HG03060 (cell line): ENCODE measurements at regions not wholly inside any gene's neighbourhood (a gene's known extent, or its start where the extent isn't known, plus 50 kb on each side); places are given as distances from the start of the nearest gene placed in this dataset.
"Not testable (repeated sequence)": the region's sequence is repeated elsewhere in the genome, so short reads cannot be mapped to it uniquely, and the experiment has no call there.

Experiments used
- ATAC-seq: cut with Tn5 transposase; IDR thresholded peaks from one replicate; pipeline ENCODE4 v1.9.1; 2021; ENCODE audit warnings: low read depth, moderate number of reproducible peaks; ENCODE audit not compliant: unreplicated experiment

- no peak for ATAC-seq
These were observed 172.3 kb downstream of the RTP5 start for GRCh38 chr2:242041816-242042215.

DNA sequence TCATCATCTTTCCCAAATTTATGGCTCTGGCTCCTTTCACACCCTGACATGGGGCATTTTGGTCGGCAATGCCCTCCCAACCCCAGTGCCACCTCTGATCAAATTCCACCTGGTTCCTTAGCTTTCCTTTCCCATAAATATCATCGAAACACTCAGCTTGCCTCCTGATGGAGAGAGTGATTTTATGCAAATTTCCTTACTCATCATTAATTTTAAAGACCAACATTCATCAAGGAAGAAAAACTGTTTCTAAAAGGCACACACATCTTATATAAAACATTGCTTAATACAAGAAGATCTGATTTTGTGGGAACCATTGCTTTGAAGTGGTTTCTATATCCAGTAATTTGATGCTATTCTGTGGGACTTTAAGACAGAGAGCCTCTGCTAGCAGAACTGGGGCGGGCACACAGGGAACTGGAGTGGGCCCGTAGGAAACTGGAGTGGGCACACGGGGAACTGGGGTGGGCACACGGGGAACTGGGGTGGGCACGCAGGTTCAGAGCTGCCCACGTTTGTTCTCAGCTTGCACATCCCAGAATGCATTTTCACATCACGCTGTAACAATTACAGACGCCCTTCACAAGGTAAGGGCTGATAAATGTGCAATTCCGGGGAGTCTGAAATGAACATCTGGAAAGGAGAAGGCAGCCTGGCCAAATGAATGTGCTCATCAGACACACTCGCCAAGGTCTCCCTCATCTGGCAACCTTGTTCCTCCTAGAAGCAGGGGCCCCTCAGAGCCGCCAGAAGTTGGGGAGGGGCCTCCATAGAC is 174.2 kb downstream of the RTP5 start:
- no peak for ATAC-seq

DNA sequence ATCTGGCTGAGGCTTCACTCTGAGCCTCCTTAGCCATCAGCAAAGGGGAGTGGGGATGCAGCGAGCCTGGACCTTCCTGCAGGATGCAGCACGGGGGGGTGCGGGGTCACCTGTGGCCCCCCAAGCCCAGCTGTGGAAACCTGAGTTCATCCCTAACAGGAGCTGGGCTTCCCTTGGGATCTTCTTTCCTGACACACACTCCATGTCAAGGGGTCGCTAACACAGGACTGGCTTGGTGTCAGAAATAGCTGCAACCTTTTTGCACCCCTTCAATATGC is 174.7 kb downstream of the RTP5 start:
- ATAC-seq: no peak

DNA sequence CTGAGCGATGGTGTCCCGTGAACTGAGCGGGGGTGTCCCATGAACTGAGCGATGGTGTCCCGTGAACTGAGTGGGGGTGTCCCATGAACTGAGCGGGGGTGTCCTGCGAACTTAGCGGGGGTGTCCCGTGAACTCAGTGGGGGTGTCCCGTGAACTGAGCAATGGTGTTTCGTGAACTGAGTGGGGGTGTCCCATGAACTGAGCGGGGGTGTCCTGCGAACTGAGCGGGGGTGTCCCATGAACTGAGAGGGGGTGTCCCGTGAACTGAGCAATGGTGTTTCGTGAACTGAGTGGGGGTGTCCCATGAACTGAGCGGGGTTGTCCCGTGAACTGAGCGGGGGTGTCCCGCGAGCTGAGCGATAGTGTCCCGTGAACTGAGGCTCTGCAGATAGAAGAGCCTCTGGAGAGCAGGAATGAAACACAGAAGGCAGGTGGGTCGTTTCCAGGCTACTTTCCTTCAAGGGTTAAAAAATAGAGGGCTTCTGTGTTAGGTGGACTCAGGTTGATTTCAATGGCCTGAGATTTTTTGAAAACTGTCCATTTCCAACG is 176.1 kb downstream of the RTP5 start:
- ATAC-seq: not testable (repeated sequence)

DNA sequence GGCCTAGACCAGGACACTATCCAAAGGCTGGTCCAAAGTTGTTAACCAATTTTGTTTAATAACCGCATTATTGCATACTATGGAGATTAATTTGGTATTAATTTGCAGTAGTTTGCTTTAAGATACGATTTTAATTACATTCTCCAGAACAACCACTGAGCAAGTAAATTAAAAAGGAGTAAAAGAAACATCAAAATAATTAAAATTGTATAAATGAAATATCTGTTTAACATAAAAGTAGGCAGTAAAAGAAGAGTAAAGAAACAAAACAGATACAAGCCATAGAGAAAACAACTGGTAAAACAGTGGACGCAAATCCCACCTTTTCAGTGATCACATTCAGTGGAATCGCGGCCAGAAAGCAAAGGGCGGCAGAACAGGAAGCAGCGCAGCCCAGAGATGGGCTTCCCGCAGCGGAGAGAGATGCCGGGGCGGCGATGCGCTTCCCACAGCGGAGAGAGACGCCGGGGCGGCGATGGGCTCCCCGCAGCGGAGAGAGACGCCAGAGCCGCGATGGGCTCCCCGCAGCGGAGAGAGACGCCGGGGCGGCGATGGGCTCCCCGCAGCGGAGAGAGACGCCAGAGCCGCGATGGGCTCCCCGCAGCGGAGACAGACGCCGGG is 176.8 kb downstream of the RTP5 start:
- no peak for ATAC-seq

DNA sequence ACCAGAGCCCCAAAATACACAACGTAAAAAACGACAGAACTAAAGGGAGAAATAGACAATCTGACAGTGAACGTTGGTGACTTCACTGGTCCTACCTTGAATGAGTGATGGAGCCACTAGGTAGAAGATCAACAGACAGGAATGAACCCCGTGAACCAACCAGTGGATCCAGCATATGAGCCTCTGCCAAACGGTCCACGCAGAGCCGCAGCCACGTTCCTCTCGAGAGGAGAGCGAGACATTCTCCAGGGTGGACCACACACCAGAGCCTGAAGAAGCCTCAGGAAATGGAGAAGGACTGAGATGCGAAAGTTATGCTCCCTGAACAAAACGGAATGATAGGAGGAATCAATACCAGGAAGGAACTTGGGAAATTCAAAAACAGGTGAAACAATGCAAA is 178.4 kb downstream of the RTP5 start:
- no peak for ATAC-seq

DNA sequence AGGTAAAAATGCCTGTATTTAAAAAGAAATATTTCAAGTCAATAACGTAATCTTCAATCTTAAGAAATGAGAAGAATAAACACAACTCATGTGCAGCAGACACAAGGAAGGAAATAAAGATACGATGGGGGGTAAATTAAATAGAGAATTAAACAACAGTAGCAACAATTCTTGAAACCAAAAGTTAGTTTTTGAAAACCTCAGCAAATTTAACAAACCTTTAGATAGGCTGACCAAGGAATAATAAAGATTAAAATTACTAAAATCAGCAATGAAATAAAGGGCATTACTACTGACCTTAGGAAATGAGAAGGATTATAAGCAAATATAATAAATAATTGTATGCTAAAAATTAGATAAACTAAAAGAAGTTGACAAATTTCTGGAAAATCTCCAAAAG is 178.9 kb downstream of the RTP5 start:
- ATAC-seq: no peak

- ATAC-seq: not testable (repeated sequence)
These were observed 180.0 kb downstream of the RTP5 start for GRCh38 chr2:242049492-242049891.

GRCh38 chr2:242051463-242051862 is 181.9 kb downstream of the RTP5 start:
- no peak for ATAC-seq

DNA sequence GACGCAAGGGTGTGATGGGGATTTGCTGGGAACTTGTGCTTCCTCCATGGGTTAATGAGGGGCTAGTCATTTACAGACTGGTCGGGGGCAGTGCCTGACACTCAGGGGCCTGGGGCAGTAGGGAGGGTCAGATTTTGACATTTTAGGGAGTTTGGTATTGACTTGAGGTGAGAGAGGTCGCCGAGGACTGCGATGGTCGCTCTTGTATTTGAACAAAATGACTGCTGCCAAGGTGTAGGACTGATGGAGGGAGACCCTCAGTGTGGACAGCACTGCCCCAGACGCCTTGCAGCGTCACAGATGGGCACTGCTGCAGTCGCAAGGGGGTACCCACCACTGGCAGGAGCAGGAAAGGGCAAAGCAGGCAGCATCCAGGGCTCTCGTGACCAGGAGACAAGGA is 182.9 kb downstream of the RTP5 start:
- ATAC-seq: no peak

- ATAC-seq: no peak
These were observed 184.4 kb downstream of the RTP5 start for GRCh38 chr2:242053921-242054320.

- ATAC-seq: no peak
These were observed 184.9 kb downstream of the RTP5 start for GRCh38 chr2:242054406-242054805.

DNA sequence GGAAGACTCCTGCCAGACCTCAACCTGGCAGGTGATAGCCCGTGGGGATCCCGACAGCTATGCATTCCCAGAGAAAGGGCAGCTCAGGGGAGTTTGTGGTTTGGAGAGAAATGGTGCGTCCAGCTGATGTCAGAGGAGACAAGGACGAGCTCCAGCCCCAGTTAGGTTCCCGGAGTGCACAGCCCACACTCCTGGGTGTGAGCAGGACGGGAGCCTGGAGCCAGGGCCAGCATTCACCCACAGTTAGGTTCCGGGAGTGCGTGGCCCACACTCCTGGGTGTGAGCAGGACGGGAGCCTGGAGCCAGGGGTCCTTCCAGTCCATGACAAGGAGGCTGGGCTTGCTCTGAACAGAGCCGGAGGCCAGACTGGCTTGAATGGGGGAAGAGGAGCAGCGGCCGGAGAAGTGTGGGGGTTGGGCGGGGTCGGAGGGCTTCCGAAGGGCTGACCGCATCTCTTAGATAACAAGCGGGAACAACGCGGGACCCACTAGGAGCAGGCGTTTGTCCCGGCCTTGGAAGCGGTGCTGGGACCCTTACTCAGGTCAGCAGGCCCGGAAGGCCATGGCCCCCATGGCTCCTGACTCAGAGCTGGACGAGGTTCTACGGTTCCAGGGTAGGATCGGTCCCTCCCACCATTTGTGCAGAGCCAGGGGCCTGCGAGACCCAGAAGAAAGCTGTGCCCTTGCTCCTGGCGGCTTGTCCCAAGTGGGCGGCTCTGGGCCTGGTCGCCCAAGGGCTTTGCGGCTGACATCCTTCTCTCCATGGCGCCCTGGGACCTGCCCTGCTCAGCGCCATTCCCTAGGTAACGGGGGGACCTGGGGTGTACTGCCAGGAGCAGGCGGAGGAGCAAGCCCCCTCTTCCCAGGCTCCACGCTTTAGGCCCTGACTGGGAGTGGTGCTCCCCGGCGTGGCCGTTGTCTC is 185.6 kb downstream of the RTP5 start:
- no peak for ATAC-seq

GRCh38 chr2:242056026-242056425 is 186.5 kb downstream of the RTP5 start:
- no peak for ATAC-seq

GRCh38 chr2:242056785-242057184 is 187.3 kb downstream of the RTP5 start:
- no peak for ATAC-seq

GRCh38 chr2:242057379-242058040 is 188.0 kb downstream of the RTP5 start:
- ATAC-seq: no peak

- no peak for ATAC-seq
These were observed 188.7 kb downstream of the RTP5 start for GRCh38 chr2:242058116-242058680.

- ATAC-seq: no peak
These were observed 190.0 kb downstream of the RTP5 start for GRCh38 chr2:242059566-242059965.

DNA sequence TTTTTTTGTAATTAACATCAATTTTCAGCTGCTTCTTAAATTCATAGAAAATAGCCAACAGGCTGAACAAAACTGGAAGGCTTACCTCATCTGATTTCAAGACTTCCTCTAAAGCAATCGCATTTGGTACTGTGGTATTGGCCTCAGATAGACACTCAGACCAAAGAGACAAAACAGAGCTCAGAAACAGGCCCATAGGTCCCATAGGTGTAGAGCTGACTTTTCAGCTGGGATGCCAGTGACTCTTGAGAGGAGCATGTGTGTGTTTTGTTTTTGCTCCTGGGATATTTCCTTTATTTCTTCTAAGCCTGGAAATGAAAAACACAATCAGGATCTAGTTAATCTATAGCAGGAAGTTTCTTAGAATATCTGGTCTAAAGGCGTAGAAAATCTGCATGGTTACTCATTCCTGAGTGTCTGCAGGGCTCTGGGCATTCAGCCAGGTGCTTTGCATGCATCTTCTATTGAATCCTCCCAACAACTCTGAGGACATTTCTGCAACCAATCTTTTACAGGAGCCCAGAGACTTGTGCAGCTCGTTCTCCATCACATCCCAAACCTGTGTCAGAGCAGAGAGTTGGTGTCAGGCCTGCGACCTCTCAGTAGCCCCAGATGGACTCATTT is 190.8 kb downstream of the RTP5 start:
- no peak for ATAC-seq

GRCh38 chr2:242061930-242062329 is 192.4 kb downstream of the RTP5 start:
- ATAC-seq: not testable (repeated sequence)
